ENCODE measurements at regions not wholly inside any gene's neighbourhood (a gene's known extent, or its start where the extent isn't known, plus 50 kb on each side); places are given as distances from the start of the nearest gene placed in this dataset.

GRCh38 chr2:64232266-64232665 is 88.0 kb upstream of the PELI1 start:
- Histone ChIP-seq H2BK5ac (ENCODE audit: low read length) (no peak overlapping the region), H2BK120ac (ENCODE audit: low read depth, low read length) (no peak overlapping the region), H3K4me2 (ENCODE audit: low read length) (no peak overlapping the region), H2AK5ac (ENCODE audit: low read length) (no peak overlapping the region), H3K23ac (ENCODE audit: low read length) (no peak overlapping the region), H3K18ac (ENCODE audit: low read length) (no peak overlapping the region), H3K27me3 (ENCODE audit: insufficient read depth, low read length, poor library complexity) (no peaks in the 10 kb centered on the region), H3K56ac (ENCODE audit: low read length) (no peak overlapping the region), H3K4me1 (ENCODE audit: control insufficient read depth, low read depth, low read length) (no peaks in the 10 kb centered on the region), H3K27ac (ENCODE audit: low read depth, low read length) (no peak overlapping the region), H2BK15ac (replicated peaks; ENCODE audit: low read depth) (no peak overlapping the region), H3K4ac (ENCODE audit: low read depth, low read length) (no peak overlapping the region), H3K36me3 (ENCODE audit: control insufficient read depth, insufficient read depth, low read length) (no peaks in the 10 kb centered on the region), H3K4me3 (ENCODE audit: low read length) (no peak overlapping the region), H3K79me1 (ENCODE audit: low read length) (no peaks in the 10 kb centered on the region), H3K79me2 (ENCODE audit: control insufficient read depth, insufficient read depth, low read length) (no peaks in the 10 kb centered on the region), H4K8ac (ENCODE audit: low read depth, low read length) (no peak overlapping the region), H3K9ac (ENCODE audit: low read length) (no peak overlapping the region), H4K5ac (ENCODE audit: low read length) (no peak overlapping the region)
- WGBS (ENCODE audit: extremely low coverage, insufficient coverage, low lambda C conversion rate) = no CpG with 5 or more reads among the region's 2 CpGs
- DNase-seq = no peak

- H3K36me3 ChIP-seq (ENCODE audit: control insufficient read depth, insufficient read depth, low read length) = no peaks in the 10 kb centered on the region
- H3K9ac ChIP-seq (ENCODE audit: low read length) = no peak overlapping the region
- H3K4ac ChIP-seq (ENCODE audit: low read depth, low read length) = no peak overlapping the region
- no peak overlapping the region for H3K4me2 ChIP-seq (ENCODE audit: low read length)
- H3K56ac ChIP-seq (ENCODE audit: low read length) = no peak overlapping the region
- no peak overlapping the region for H4K5ac ChIP-seq (ENCODE audit: low read length)
- no peak overlapping the region for H2BK15ac ChIP-seq (replicated peaks; ENCODE audit: low read depth)
- no peaks in the 10 kb centered on the region for H3K27me3 ChIP-seq (ENCODE audit: insufficient read depth, low read length, poor library complexity)
- no peak overlapping the region for H4K8ac ChIP-seq (ENCODE audit: low read depth, low read length)
- no peak overlapping the region for H2AK5ac ChIP-seq (ENCODE audit: low read length)
- no CpG with 5 or more reads among the region's 4 CpGs for WGBS (ENCODE audit: extremely low coverage, insufficient coverage, low lambda C conversion rate)
- no peaks in the 10 kb centered on the region for H3K4me1 ChIP-seq (ENCODE audit: control insufficient read depth, low read depth, low read length)
- no peak overlapping the region for H3K4me3 ChIP-seq (ENCODE audit: low read length)
- H3K79me2 ChIP-seq (ENCODE audit: control insufficient read depth, insufficient read depth, low read length) = no peaks in the 10 kb centered on the region
- no peak for DNase-seq
- no peak overlapping the region for H2BK120ac ChIP-seq (ENCODE audit: low read depth, low read length)
- H3K23ac ChIP-seq (ENCODE audit: low read length) = no peak overlapping the region
- H3K79me1 ChIP-seq (ENCODE audit: low read length) = no peaks in the 10 kb centered on the region
- no peak overlapping the region for H2BK5ac ChIP-seq (ENCODE audit: low read length)
- no peak overlapping the region for H3K27ac ChIP-seq (ENCODE audit: low read depth, low read length)
- H3K18ac ChIP-seq (ENCODE audit: low read length) = no peak overlapping the region
Measured at GRCh38 chr2:64233376-64233922, 89.2 kb upstream of the PELI1 start.

GRCh38 chr2:64234150-64234549 is 89.9 kb upstream of the PELI1 start:
- Histone ChIP-seq H2AK5ac (ENCODE audit: low read length) (no peak overlapping the region), H3K4me2 (ENCODE audit: low read length) (no peak overlapping the region), H3K18ac (ENCODE audit: low read length) (no peak overlapping the region), H4K8ac (ENCODE audit: low read depth, low read length) (no peak overlapping the region), H3K79me2 (ENCODE audit: control insufficient read depth, insufficient read depth, low read length) (no peaks in the 10 kb centered on the region), H3K56ac (ENCODE audit: low read length) (no peak overlapping the region), H2BK5ac (ENCODE audit: low read length) (no peak overlapping the region), H3K27ac (ENCODE audit: low read depth, low read length) (no peak overlapping the region), H3K36me3 (ENCODE audit: control insufficient read depth, insufficient read depth, low read length) (no peaks in the 10 kb centered on the region), H3K4me1 (ENCODE audit: control insufficient read depth, low read depth, low read length) (no peaks in the 10 kb centered on the region), H2BK15ac (replicated peaks; ENCODE audit: low read depth) (no peak overlapping the region), H2BK120ac (ENCODE audit: low read depth, low read length) (no peak overlapping the region), H4K5ac (ENCODE audit: low read length) (no peak overlapping the region), H3K9ac (ENCODE audit: low read length) (no peak overlapping the region), H3K4ac (ENCODE audit: low read depth, low read length) (no peak overlapping the region), H3K79me1 (ENCODE audit: low read length) (no peaks in the 10 kb centered on the region), H3K27me3 (ENCODE audit: insufficient read depth, low read length, poor library complexity) (no peaks in the 10 kb centered on the region), H3K23ac (ENCODE audit: low read length) (no peak overlapping the region), H3K4me3 (ENCODE audit: low read length) (no peak overlapping the region)
- no peak for DNase-seq
- WGBS (ENCODE audit: extremely low coverage, insufficient coverage, low lambda C conversion rate) = no CpG with 5 or more reads among the region's 5 CpGs

- H3K79me2 ChIP-seq (ENCODE audit: control insufficient read depth, insufficient read depth, low read length) = no peaks in the 10 kb centered on the region
- DNase-seq = no peak
- no peak overlapping the region for H3K56ac ChIP-seq (ENCODE audit: low read length)
- no peaks in the 10 kb centered on the region for H3K36me3 ChIP-seq (ENCODE audit: control insufficient read depth, insufficient read depth, low read length)
- H2AK5ac ChIP-seq (ENCODE audit: low read length) = no peak overlapping the region
- no CpG with 5 or more reads among the region's 3 CpGs for WGBS (ENCODE audit: extremely low coverage, insufficient coverage, low lambda C conversion rate)
- H3K27me3 ChIP-seq (ENCODE audit: insufficient read depth, low read length, poor library complexity) = no peaks in the 10 kb centered on the region
- no peaks in the 10 kb centered on the region for H3K4me1 ChIP-seq (ENCODE audit: control insufficient read depth, low read depth, low read length)
- no peaks in the 10 kb centered on the region for H3K79me1 ChIP-seq (ENCODE audit: low read length)
- no peak overlapping the region for H3K9ac ChIP-seq (ENCODE audit: low read length)
- no peak overlapping the region for H2BK120ac ChIP-seq (ENCODE audit: low read depth, low read length)
- no peak overlapping the region for H3K27ac ChIP-seq (ENCODE audit: low read depth, low read length)
- no peak overlapping the region for H4K5ac ChIP-seq (ENCODE audit: low read length)
- no peak overlapping the region for H3K18ac ChIP-seq (ENCODE audit: low read length)
- H3K4ac ChIP-seq (ENCODE audit: low read depth, low read length) = no peak overlapping the region
- H2BK5ac ChIP-seq (ENCODE audit: low read length) = no peak overlapping the region
- no peak overlapping the region for H4K8ac ChIP-seq (ENCODE audit: low read depth, low read length)
- H3K4me2 ChIP-seq (ENCODE audit: low read length) = no peak overlapping the region
- no peak overlapping the region for H3K4me3 ChIP-seq (ENCODE audit: low read length)
- no peak overlapping the region for H2BK15ac ChIP-seq (replicated peaks; ENCODE audit: low read depth)
- no peak overlapping the region for H3K23ac ChIP-seq (ENCODE audit: low read length)
Measured at GRCh38 chr2:64234785-64235184, 90.6 kb upstream of the PELI1 start.

- no peak overlapping the region for H3K27ac ChIP-seq (ENCODE audit: low read depth, low read length)
- no peaks in the 10 kb centered on the region for H3K27me3 ChIP-seq (ENCODE audit: insufficient read depth, low read length, poor library complexity)
- no peak overlapping the region for H4K8ac ChIP-seq (ENCODE audit: low read depth, low read length)
- no peaks in the 10 kb centered on the region for H3K4me1 ChIP-seq (ENCODE audit: control insufficient read depth, low read depth, low read length)
- H4K5ac ChIP-seq (ENCODE audit: low read length) = no peak overlapping the region
- no peaks in the 10 kb centered on the region for H3K36me3 ChIP-seq (ENCODE audit: control insufficient read depth, insufficient read depth, low read length)
- H3K79me1 ChIP-seq (ENCODE audit: low read length) = no peaks in the 10 kb centered on the region
- no peak overlapping the region for H3K23ac ChIP-seq (ENCODE audit: low read length)
- no peak overlapping the region for H3K4me2 ChIP-seq (ENCODE audit: low read length)
- H2AK5ac ChIP-seq (ENCODE audit: low read length) = no peak overlapping the region
- no peak overlapping the region for H3K56ac ChIP-seq (ENCODE audit: low read length)
- no peak overlapping the region for H3K18ac ChIP-seq (ENCODE audit: low read length)
- H2BK15ac ChIP-seq (replicated peaks; ENCODE audit: low read depth) = peak overlapping the region; percentile 36
- no peaks in the 10 kb centered on the region for H3K79me2 ChIP-seq (ENCODE audit: control insufficient read depth, insufficient read depth, low read length)
- no peak for DNase-seq
- no peak overlapping the region for H3K4me3 ChIP-seq (ENCODE audit: low read length)
- no peak overlapping the region for H2BK5ac ChIP-seq (ENCODE audit: low read length)
- WGBS (ENCODE audit: extremely low coverage, insufficient coverage, low lambda C conversion rate) = no CpG with 5 or more reads among the region's 2 CpGs
- H2BK120ac ChIP-seq (ENCODE audit: low read depth, low read length) = no peak overlapping the region
- no peak overlapping the region for H3K9ac ChIP-seq (ENCODE audit: low read length)
- no peak overlapping the region for H3K4ac ChIP-seq (ENCODE audit: low read depth, low read length)
Measured at GRCh38 chr2:64237266-64237665, 93.0 kb upstream of the PELI1 start.

GRCh38 chr2:64238799-64239198 is 94.6 kb upstream of the PELI1 start:
- H3K4ac ChIP-seq (ENCODE audit: low read depth, low read length) = no peak overlapping the region
- H3K4me3 ChIP-seq (ENCODE audit: low read length) = no peak overlapping the region
- H3K56ac ChIP-seq (ENCODE audit: low read length) = no peak overlapping the region
- no peak overlapping the region for H3K18ac ChIP-seq (ENCODE audit: low read length)
- no peaks in the 10 kb centered on the region for H3K4me1 ChIP-seq (ENCODE audit: control insufficient read depth, low read depth, low read length)
- H3K79me2 ChIP-seq (ENCODE audit: control insufficient read depth, insufficient read depth, low read length) = no peaks in the 10 kb centered on the region
- H2AK5ac ChIP-seq (ENCODE audit: low read length) = no peak overlapping the region
- H2BK5ac ChIP-seq (ENCODE audit: low read length) = no peak overlapping the region
- H2BK15ac ChIP-seq (replicated peaks; ENCODE audit: low read depth) = no peak overlapping the region
- H3K27me3 ChIP-seq (ENCODE audit: insufficient read depth, low read length, poor library complexity) = no peaks in the 10 kb centered on the region
- WGBS (ENCODE audit: extremely low coverage, insufficient coverage, low lambda C conversion rate) = no CpG with 5 or more reads among the region's 4 CpGs
- no peak overlapping the region for H3K23ac ChIP-seq (ENCODE audit: low read length)
- no peak for DNase-seq
- no peak overlapping the region for H4K8ac ChIP-seq (ENCODE audit: low read depth, low read length)
- no peak overlapping the region for H4K5ac ChIP-seq (ENCODE audit: low read length)
- H2BK120ac ChIP-seq (ENCODE audit: low read depth, low read length) = no peak overlapping the region
- no peaks in the 10 kb centered on the region for H3K79me1 ChIP-seq (ENCODE audit: low read length)
- H3K27ac ChIP-seq (ENCODE audit: low read depth, low read length) = no peak overlapping the region
- H3K4me2 ChIP-seq (ENCODE audit: low read length) = no peak overlapping the region
- no peak overlapping the region for H3K9ac ChIP-seq (ENCODE audit: low read length)
- no peaks in the 10 kb centered on the region for H3K36me3 ChIP-seq (ENCODE audit: control insufficient read depth, insufficient read depth, low read length)
